Natural killer cell treated with Interleukin-12 subunit alpha and Interleukin-12 subunit beta and Interleukin-15 and Interleukin-18, amount 100 ng/mL, for 72 hours (primary cell): ENCODE measurements at regions not wholly inside any gene's neighbourhood (a gene's known extent, or its start where the extent isn't known, plus 50 kb on each side); places are given as distances from the start of the nearest gene placed in this dataset.

Experiments
- ATAC-seq, 2 donors: fragments of 150-1000 bp; cut with Tn5 transposase in 1 of 2; sonication (Bioruptor Pico), chemical (Tn5 transposase) in 1 of 2; 2 replicates each; pipeline ENCODE4 v1.10.0; 2021
- DNase-seq: peaks from one replicate; pipeline ENCODE4 v3.0.0; 2022; ENCODE audit warnings: low spot score
- H3K27ac Mint-ChIP-seq, 2 donors: 1 replicate in 1 of 2; 2 replicates in 1 of 2; pipeline ENCODE4 v1.8.0; 2022; ENCODE audit warnings: mixed read lengths in 2 of 2, mild to moderate bottlenecking in 1 of 2, moderate library complexity in 1 of 2
- H3K27me3 Mint-ChIP-seq, 2 donors: 1 replicate in 1 of 2; 2 replicates in 1 of 2; pipeline ENCODE4 v1.8.0; 2022; ENCODE audit warnings: mixed read lengths in 2 of 2
- H3K36me3 Mint-ChIP-seq: one replicate; pipeline ENCODE4 v1.8.0; 2022; ENCODE audit warnings: mixed read lengths
- H3K4me1 Mint-ChIP-seq, 2 donors: 1 replicate in 1 of 2; 2 replicates in 1 of 2; pipeline ENCODE4 v1.8.0; 2022; ENCODE audit warnings: low read depth in 2 of 2, mixed read lengths in 2 of 2, mild to moderate bottlenecking in 1 of 2
- H3K4me3 Mint-ChIP-seq: one replicate; pipeline ENCODE4 v1.8.0; 2022; ENCODE audit warnings: mixed read lengths
- H3K9me3 Mint-ChIP-seq: 2 replicates; pipeline ENCODE4 v1.8.0; 2022; ENCODE audit warnings: mixed read lengths

GRCh38 chr5:93179466-93179865, 401.6 kb downstream of the NR2F1-AS1 start:
- no peak overlapping the region for H3K27ac Mint-ChIP-seq
- ATAC-seq = no peak
- no peaks in the 10 kb centered on the region for H3K27me3 Mint-ChIP-seq
- peaks cover 4% of the 10 kb centered on the region for H3K36me3 Mint-ChIP-seq
- H3K9me3 Mint-ChIP-seq = peaks cover 9% of the 10 kb centered on the region
- H3K4me1 Mint-ChIP-seq = no peaks in the 10 kb centered on the region
- no peak overlapping the region for H3K4me3 Mint-ChIP-seq
- no peak for DNase-seq

DNA sequence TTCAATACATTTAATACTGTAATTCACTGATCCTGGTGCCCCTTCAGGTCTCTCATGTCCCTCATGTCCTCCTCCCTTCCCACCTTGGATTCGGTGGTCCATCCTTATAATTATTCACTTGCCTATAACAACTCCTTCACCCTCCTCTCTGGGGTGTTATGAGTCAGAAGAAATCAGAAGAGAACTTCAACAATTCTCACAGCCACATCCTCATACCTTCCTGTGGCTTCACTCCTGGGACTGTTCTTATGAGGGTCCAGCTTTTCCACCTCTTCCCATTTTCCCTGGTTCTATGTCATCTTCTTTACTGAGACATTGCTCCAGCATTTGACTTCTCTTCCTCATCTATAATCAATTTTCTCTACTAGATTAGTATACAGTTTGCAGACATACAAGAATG, 406.1 kb downstream of the NR2F1-AS1 start:
- Mint-ChIP-seq H3K36me3 (peaks cover 4% of the 10 kb centered on the region), H3K4me1 (no peaks in the 10 kb centered on the region), H3K4me3 (no peak overlapping the region), H3K9me3 (peaks cover 20% of the 10 kb centered on the region), H3K27me3 (no peaks in the 10 kb centered on the region), H3K27ac (no peak overlapping the region)
- DNase-seq (no peak), ATAC-seq (no peak)

DNA sequence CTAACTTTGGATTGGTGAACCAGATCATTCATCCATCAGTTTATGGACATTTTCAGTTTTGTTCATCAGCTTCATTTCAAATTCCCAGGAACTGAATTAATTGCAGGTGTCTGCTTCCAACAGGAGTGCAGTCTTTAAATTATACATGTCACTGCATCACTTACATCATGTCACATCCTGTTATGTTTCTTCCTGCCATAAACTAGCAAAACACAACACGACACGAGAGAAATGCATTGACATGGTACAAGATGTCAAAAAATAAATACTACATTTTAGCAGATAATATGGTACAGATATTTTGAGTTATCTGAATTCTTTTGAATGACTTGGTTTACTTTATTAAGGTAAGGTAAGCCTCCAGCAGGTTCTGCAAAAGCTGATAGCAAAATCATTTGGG, 415.5 kb downstream of the NR2F1-AS1 start:
- Mint-ChIP-seq H3K36me3 (no peaks in the 10 kb centered on the region), H3K4me3 (no peak overlapping the region), H3K9me3 (peaks cover 12% of the 10 kb centered on the region), H3K4me1 (no peaks in the 10 kb centered on the region), H3K27me3 (no peaks in the 10 kb centered on the region), H3K27ac (no peak overlapping the region)
- ATAC-seq (no peak), DNase-seq (no peak)

- Mint-ChIP-seq H3K9me3 (peaks cover 6% of the 10 kb centered on the region), H3K36me3 (no peaks in the 10 kb centered on the region), H3K27me3 (no peaks in the 10 kb centered on the region), H3K4me3 (no peak overlapping the region), H3K4me1 (no peaks in the 10 kb centered on the region), H3K27ac (no peak overlapping the region)
- DNase-seq (no peak), ATAC-seq (no peak)
These were observed 416.3 kb downstream of the NR2F1-AS1 start for GRCh38 chr5:93164690-93165089.

DNA sequence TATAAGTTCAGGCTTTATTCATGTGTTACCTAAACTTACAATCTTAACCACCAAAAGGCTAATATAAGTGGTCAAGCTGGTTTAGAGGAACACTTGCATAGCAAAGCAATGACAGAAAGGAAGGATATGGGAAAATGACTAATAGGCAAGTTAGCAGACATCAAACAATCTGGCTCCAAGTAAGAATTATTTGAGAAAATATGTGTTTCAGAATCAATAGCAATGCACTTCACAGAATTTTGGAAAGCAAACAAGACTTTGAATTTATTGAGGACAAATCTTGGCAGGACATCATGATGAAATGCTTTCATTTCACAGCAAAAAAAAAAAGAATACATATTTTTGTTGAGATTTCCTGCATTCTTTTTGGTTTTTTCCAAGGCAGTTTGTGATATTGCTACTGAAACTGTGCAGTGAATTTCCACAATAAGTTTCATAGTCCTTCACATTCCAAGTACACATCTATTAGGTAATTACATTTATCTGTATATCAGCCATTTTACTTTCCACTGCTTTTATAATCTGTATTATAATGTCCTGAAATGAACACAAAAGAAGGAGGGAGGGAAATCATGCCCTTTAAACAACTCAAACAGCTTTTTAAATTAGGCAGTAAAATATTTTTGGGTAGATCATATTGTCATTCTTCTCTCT, 417.9 kb downstream of the NR2F1-AS1 start:
- H3K4me1 Mint-ChIP-seq = no peaks in the 10 kb centered on the region
- no peak overlapping the region for H3K4me3 Mint-ChIP-seq
- no peaks in the 10 kb centered on the region for H3K36me3 Mint-ChIP-seq
- H3K27ac Mint-ChIP-seq = no peak overlapping the region
- H3K9me3 Mint-ChIP-seq = peaks cover 3% of the 10 kb centered on the region
- ATAC-seq (no peak), DNase-seq (no peak)
- no peaks in the 10 kb centered on the region for H3K27me3 Mint-ChIP-seq

DNA sequence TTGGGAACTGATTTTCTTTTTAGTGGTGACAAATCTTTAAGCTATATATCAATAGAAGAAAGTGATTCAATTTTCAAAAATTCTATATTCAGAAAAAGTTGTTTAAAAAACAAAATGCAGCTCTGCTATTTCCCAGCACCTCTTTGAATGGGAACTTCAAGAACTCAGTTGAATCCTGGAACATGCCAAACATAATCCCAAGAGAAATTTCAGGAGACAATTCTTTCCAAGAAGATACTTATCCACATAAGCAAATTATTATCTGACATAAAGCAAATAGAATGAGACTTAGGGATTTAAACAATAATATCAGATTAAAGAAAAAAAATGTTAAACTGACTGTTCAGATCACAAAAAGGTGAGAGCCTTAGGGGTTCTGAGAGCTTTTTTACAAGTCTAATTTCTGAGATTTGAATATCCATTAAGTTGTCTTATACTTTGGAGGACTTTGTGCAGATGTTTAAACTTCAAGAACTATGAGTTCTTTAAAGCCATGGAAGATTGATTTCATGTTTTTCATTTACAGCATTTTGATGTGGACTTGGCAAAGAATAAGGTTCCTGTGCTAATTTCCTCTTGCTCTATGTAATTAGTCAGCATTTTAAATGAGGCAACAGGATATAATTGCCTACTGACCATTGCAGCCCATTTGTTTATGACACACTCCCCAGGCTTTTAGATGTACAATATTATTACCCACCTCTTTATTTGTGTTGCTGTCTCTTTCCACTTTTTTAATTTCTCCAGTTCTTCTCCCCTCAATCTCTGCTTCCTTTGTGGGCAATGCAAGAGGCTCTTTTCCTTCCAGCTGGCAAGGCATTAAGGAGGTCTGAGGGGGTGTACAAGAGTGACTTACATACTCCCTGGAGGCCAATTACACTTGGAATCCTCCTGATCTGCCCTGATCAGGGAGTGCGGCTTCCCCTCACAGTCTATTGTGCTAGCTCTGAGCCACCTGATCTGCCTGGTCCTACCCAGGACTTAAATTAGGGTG, 419.1 kb downstream of the NR2F1-AS1 start:
- ATAC-seq (no peak), DNase-seq (no peak)
- no peaks in the 10 kb centered on the region for H3K36me3 Mint-ChIP-seq
- no peak overlapping the region for H3K4me3 Mint-ChIP-seq
- no peak overlapping the region for H3K27ac Mint-ChIP-seq
- no peaks in the 10 kb centered on the region for H3K27me3 Mint-ChIP-seq
- H3K4me1 Mint-ChIP-seq = no peaks in the 10 kb centered on the region
- H3K9me3 Mint-ChIP-seq = peaks cover 3% of the 10 kb centered on the region

DNA sequence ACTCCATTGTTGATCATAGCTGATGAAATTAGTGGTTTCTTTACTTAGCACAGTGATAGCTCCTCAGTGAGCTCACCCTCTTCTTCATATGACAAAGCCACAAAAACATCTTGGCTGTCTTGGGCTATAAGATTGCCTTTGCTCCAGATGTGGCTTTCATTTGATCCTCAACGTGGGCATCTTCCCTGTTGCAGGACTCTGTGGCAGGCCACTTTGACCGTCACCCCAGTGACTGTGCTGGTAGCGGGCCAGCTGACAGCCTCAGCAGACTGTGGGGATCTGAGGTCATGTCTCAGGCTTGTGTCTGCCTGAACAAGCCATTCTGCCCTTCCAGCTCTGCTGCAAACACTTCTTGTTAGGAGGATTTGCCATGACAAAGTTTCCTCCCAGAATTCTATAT, 422.2 kb downstream of the NR2F1-AS1 start:
- no peaks in the 10 kb centered on the region for H3K36me3 Mint-ChIP-seq
- ATAC-seq = no peak
- H3K4me1 Mint-ChIP-seq = no peaks in the 10 kb centered on the region
- no peak for DNase-seq
- no peaks in the 10 kb centered on the region for H3K27me3 Mint-ChIP-seq
- H3K9me3 Mint-ChIP-seq = peaks cover 2% of the 10 kb centered on the region
- H3K27ac Mint-ChIP-seq = no peak overlapping the region
- H3K4me3 Mint-ChIP-seq = no peak overlapping the region

DNA sequence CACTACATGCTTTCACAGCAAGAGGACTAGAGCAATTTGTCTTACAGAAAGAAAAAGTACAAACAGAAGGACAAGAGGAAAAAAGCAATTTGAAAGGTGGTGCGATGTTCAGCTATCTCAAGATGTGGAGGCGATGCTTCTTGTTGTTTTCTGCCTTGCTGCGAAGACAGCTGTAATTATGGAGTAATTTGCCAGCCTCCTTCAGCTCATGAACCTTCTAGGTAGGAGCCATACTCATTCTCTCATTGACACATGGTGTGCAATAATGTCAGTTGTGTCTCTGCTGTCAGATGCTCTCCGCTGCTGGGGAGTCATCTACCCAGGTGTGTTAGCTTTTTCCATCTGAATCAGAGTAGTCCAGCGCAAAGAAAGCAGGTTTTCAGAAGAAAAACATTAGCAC, 424.5 kb downstream of the NR2F1-AS1 start:
- Mint-ChIP-seq H3K27ac (no peak overlapping the region), H3K36me3 (no peaks in the 10 kb centered on the region), H3K4me1 (no peaks in the 10 kb centered on the region), H3K9me3 (peaks cover 2% of the 10 kb centered on the region), H3K27me3 (no peaks in the 10 kb centered on the region), H3K4me3 (no peak overlapping the region)
- ATAC-seq (no peak), DNase-seq (no peak)

GRCh38 chr5:93154535-93154934, 426.5 kb downstream of the NR2F1-AS1 start:
- Mint-ChIP-seq H3K4me3 (no peak overlapping the region), H3K4me1 (no peaks in the 10 kb centered on the region), H3K36me3 (no peaks in the 10 kb centered on the region), H3K27ac (no peak overlapping the region), H3K9me3 (peaks cover 2% of the 10 kb centered on the region), H3K27me3 (no peaks in the 10 kb centered on the region)
- ATAC-seq (no peak), DNase-seq (no peak)

DNA sequence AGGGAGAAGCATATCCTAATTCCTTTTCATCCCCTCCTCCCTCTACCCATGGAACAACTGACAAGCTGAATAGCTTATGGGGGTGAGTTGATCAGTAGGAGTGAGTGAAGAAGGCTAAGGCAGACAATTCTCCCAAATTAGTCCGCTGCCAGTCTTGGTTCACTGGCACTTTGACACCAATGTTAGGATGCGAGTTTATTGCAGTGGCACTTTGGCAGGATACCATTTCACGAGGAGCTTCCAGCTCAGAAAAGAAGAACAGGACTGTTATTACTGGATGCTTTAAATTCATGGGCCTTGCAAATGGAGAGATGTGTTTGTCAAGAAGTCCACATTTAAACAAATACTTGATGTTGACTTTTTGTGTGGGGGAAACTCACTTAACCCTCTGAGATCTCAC, 427.6 kb downstream of the NR2F1-AS1 start:
- Mint-ChIP-seq H3K27ac (no peak overlapping the region), H3K4me3 (no peak overlapping the region), H3K9me3 (peaks cover 2% of the 10 kb centered on the region), H3K27me3 (no peaks in the 10 kb centered on the region), H3K36me3 (no peaks in the 10 kb centered on the region), H3K4me1 (no peaks in the 10 kb centered on the region)
- no peak for DNase-seq
- no peak for ATAC-seq

DNA sequence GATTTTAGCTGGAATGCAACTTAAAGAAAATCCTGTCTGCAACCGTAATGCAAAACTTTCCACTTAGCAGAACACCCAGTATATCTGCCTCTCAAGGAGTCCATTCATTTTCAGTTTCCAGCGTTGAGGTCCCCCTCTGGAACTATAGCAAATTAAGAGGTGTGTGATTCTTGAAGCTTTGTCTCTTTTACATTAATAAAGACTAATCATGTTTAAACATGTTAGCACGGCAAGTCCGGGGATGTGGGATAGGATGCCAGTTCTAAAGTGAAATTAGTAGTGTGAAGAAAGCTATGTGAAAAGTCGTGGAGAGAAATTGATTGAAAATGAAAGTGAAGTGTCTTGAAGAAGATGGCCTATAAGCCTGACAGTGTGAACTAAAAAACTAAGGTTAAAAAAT, 429.1 kb downstream of the NR2F1-AS1 start:
- H3K4me1 Mint-ChIP-seq = no peaks in the 10 kb centered on the region
- peaks cover 2% of the 10 kb centered on the region for H3K9me3 Mint-ChIP-seq
- DNase-seq (no peak), ATAC-seq (no peak)
- H3K27me3 Mint-ChIP-seq = no peaks in the 10 kb centered on the region
- no peak overlapping the region for H3K27ac Mint-ChIP-seq
- no peaks in the 10 kb centered on the region for H3K36me3 Mint-ChIP-seq
- no peak overlapping the region for H3K4me3 Mint-ChIP-seq

DNA sequence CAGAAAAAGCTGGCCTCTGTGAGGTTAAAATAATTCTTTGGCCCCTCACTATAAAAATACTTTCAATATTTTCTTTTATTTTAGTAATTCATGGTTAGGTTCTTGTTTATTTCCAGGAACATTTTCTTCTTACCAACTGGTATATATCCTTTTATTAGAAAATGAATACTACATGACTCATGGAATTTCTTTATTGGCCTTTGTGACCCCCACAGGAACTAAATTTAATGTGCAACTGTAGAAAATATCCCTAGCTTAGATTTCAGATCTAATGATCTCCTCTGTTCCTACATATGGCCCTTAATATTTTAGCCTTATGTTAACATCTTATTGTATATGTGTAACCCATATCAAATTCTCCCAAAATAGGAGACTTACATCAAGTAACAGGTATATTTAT, 429.9 kb downstream of the NR2F1-AS1 start:
- ATAC-seq (no peak), DNase-seq (no peak)
- H3K27ac Mint-ChIP-seq = no peak overlapping the region
- H3K4me1 Mint-ChIP-seq = no peaks in the 10 kb centered on the region
- H3K36me3 Mint-ChIP-seq = no peaks in the 10 kb centered on the region
- no peaks in the 10 kb centered on the region for H3K27me3 Mint-ChIP-seq
- H3K9me3 Mint-ChIP-seq = peaks cover 2% of the 10 kb centered on the region
- no peak overlapping the region for H3K4me3 Mint-ChIP-seq

DNA sequence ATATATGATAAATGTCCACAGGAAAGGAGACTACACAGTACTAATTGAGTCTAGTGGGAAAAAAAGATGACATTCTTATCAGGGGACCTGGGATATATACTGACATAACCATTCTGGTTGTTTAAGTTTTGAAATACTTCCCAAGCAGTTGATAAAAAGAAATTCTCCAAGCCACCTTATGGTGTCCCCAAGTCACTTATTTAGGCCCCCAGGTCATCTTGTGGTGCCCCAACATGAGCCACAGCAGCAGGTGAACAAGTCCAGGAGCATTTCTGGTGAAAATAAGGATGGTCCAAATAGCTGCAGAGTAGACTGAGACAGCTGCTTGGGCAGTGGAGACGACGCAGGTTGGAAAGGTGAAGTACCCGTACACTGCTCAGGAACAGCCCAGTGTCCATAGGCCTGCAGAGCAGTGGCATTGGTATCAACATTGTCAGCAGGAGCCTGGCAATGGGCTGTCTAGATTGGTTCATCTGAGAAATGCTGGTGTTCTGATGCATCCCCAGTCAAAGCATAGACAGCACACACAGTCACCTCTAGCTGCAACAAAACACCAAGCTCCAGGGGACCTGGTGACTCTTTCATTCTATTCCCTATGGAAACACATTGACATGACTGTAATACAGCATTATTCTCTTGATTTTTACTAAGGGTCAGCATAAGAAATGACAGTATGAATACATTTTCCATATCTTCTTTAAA, 430.6 kb downstream of the NR2F1-AS1 start:
- no peak for DNase-seq
- Mint-ChIP-seq H3K4me1 (no peaks in the 10 kb centered on the region), H3K36me3 (no peaks in the 10 kb centered on the region), H3K27me3 (no peaks in the 10 kb centered on the region), H3K4me3 (no peak overlapping the region), H3K9me3 (peaks cover 3% of the 10 kb centered on the region), H3K27ac (no peak overlapping the region)
- peak in 1 of 2 donors; percentile 28 for ATAC-seq

DNA sequence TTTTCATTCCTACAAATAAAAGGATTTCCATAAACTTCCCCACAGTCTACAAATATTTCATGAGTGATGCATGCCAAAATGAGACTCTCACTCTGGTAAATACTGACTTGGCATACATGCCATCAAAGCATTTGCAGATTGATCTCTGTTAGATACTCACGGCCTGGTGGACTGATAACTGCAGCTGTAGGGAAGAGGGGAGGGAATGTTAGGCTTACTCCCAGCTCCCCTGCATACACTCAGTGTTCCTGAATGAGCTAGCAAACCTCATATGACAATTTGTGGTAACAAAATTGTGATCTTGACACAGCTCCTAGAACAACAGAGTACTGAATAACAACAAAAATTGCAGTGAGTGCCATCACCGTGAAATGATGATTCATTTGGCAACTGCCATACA, 435.3 kb downstream of the NR2F1-AS1 start:
- Mint-ChIP-seq H3K9me3 (peaks cover 7% of the 10 kb centered on the region), H3K4me3 (no peak overlapping the region), H3K27me3 (no peaks in the 10 kb centered on the region), H3K4me1 (no peaks in the 10 kb centered on the region), H3K27ac (no peak overlapping the region), H3K36me3 (no peaks in the 10 kb centered on the region)
- DNase-seq (no peak), ATAC-seq (no peak)
